GM23338 (cell line): ENCODE measurements at regions not wholly inside any gene's neighbourhood (a gene's known extent, or its start where the extent isn't known, plus 50 kb on each side); places are given as distances from the start of the nearest gene placed in this dataset.

ENCODE experiments used
- ATAC-seq: fragments of 200-7000 bp; cut with Tn5 transposase; 3 replicates; pipeline ENCODE4 v1.9.1; 2020
- DNase-seq: peaks from one replicate; pipeline ENCODE4 v3.0.0-alpha.2; 2015; ENCODE audit warnings: low spot score
- H2AFZ ChIP-seq: fragments of 200-600 bp; sonication (generic); 2 replicates; pipeline ENCODE4 v1.8.0; 2016; ENCODE audit warnings: antibody characterized with exemption, mild to moderate bottlenecking, moderate library complexity
- H3F3A ChIP-seq: fragments of 200-600 bp; sonication (generic); replicated peaks from 2 replicates; pipeline ENCODE4 v1.8.0; 2017; ENCODE audit warnings: antibody characterized with exemption, mixed run types, low read depth
- H3K27ac ChIP-seq: fragments of 200-600 bp; sonication (generic); 2 replicates; pipeline ENCODE4 v1.6.1; 2016; ENCODE audit warnings: low read depth
- H3K27me3 ChIP-seq: fragments of 200-600 bp; sonication (generic); 2 replicates; pipeline ENCODE4 v1.8.0; 2016; ENCODE audit warnings: mild to moderate bottlenecking, mixed run types, moderate library complexity; ENCODE audit not compliant: insufficient read depth
- H3K36me3 ChIP-seq: fragments of 200-600 bp; sonication (generic); 2 replicates; pipeline ENCODE4 v1.8.0; 2016; ENCODE audit warnings: mild to moderate bottlenecking; ENCODE audit not compliant: insufficient read depth
- H3K4me1 ChIP-seq: fragments of 200-600 bp; sonication (generic); 2 replicates; pipeline ENCODE4 v1.8.0; 2016; ENCODE audit warnings: mild to moderate bottlenecking, moderate library complexity; ENCODE audit not compliant: insufficient read depth
- H3K4me2 ChIP-seq: fragments of 200-600 bp; sonication (generic); 2 replicates; pipeline ENCODE4 v1.7.1; 2017; ENCODE audit warnings: mixed run types
- H3K4me3 ChIP-seq: fragments of 200-600 bp; sonication (generic); 2 replicates; pipeline ENCODE4 v1.6.1; 2016; ENCODE audit warnings: mixed run types
- H3K79me2 ChIP-seq: fragments of 200-600 bp; sonication (generic); replicated peaks from 2 replicates; pipeline ENCODE4 v1.8.0; 2017; ENCODE audit warnings: mild to moderate bottlenecking; ENCODE audit not compliant: insufficient read depth
- H3K9me2 ChIP-seq: fragments of 200-600 bp; sonication (generic); 2 replicates; pipeline ENCODE4 v1.8.0; 2017; ENCODE audit not compliant: insufficient read depth
- H4K20me1 ChIP-seq: fragments of 200-600 bp; sonication (generic); replicated peaks from 2 replicates; pipeline ENCODE4 v1.8.0; 2017; ENCODE audit warnings: mild to moderate bottlenecking; ENCODE audit not compliant: insufficient read depth
- H3K27ac Mint-ChIP-seq: 2 replicates; pipeline ENCODE4 v1.8.0; 2020; ENCODE audit warnings: inconsistent platforms, mild to moderate bottlenecking, moderate library complexity, mixed read lengths
- H3K27me3 Mint-ChIP-seq: 3 replicates; pipeline ENCODE4 v1.8.0; 2022; ENCODE audit warnings: low read depth, mild to moderate bottlenecking, moderate library complexity, mixed read lengths, inconsistent platforms; ENCODE audit not compliant: insufficient read depth, poor library complexity
- H3K36me3 Mint-ChIP-seq: 3 replicates; pipeline ENCODE4 v1.8.0; 2021; ENCODE audit warnings: low read depth, mild to moderate bottlenecking, inconsistent platforms, moderate library complexity, mixed read lengths
- H3K4me1 Mint-ChIP-seq: 3 replicates; pipeline ENCODE4 v1.8.0; 2020; ENCODE audit warnings: mild to moderate bottlenecking, inconsistent platforms, mixed read lengths
- H3K4me3 Mint-ChIP-seq: 3 replicates; pipeline ENCODE4 v1.8.0; 2021; ENCODE audit warnings: moderate library complexity, mild to moderate bottlenecking, inconsistent platforms, mixed read lengths
- H3K9me3 Mint-ChIP-seq: 3 replicates; pipeline ENCODE4 v1.8.0; 2020; ENCODE audit warnings: moderate library complexity, mild to moderate bottlenecking, inconsistent platforms, mixed read lengths
- CREB1 ChIP-seq: fragments of 250-450 bp; sonication (Bioruptor Pico); IDR thresholded peaks from 2 replicates; pipeline ENCODE4 v1.5.0; 2020; ENCODE audit warnings: low read depth, mild to moderate bottlenecking, moderate library complexity
- NANOG ChIP-seq: IDR thresholded peaks from 2 replicates; pipeline ENCODE4 v1.6.1; 2016; ENCODE audit warnings: antibody characterized with exemption, borderline replicate concordance
- TF ChIP-seq, protein P1 (sequence below): IDR thresholded peaks from one replicate; pipeline ENCODE4 v1.6.1; 2018; ENCODE audit warnings: antibody characterized with exemption; ENCODE audit not compliant: unreplicated experiment
- TF ChIP-seq, protein P2 (sequence below): fragments of 250-450 bp; sonication (Bioruptor Pico); IDR thresholded peaks from 2 replicates; pipeline ENCODE4 v1.5.0; 2020; ENCODE audit warnings: mild to moderate bottlenecking, moderate library complexity

DNA sequence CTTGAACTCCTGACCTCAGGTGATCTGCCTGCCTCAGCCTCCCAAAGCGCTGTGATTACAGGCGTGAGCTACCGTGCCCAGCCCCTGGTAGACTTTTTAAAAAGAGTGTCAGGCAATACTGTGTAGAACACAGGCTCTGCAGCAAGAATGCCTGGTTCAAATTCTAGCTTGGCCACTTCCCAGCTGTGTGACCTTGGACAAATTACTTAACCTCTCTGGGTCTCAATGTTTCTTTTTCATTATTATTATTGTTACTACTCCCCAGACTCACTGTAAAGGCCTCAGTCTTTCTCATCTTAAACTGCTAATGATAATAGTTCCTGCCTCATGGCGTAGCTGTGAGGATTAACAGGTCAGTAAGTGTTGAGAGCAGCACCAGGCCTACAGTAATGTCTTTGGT is 114.3 kb downstream of the LITAF start:
- no peaks in the 10 kb centered on the region for H3K36me3 ChIP-seq
- H3F3A ChIP-seq = no peaks in the 10 kb centered on the region
- Mint-ChIP-seq H3K4me3 (no peak overlapping the region), H3K9me3 (no peaks in the 10 kb centered on the region), H3K4me1 (no peaks in the 10 kb centered on the region), H3K36me3 (no peaks in the 10 kb centered on the region), H3K27me3 (peaks cover 9% of the 10 kb centered on the region), H3K27ac (no peak overlapping the region)
- no peaks in the 10 kb centered on the region for H3K9me2 ChIP-seq
- no peak for ATAC-seq
- H3K4me1 ChIP-seq = no peaks in the 10 kb centered on the region
- no peaks in the 10 kb centered on the region for H4K20me1 ChIP-seq
- TF ChIP-seq, protein P1, sequence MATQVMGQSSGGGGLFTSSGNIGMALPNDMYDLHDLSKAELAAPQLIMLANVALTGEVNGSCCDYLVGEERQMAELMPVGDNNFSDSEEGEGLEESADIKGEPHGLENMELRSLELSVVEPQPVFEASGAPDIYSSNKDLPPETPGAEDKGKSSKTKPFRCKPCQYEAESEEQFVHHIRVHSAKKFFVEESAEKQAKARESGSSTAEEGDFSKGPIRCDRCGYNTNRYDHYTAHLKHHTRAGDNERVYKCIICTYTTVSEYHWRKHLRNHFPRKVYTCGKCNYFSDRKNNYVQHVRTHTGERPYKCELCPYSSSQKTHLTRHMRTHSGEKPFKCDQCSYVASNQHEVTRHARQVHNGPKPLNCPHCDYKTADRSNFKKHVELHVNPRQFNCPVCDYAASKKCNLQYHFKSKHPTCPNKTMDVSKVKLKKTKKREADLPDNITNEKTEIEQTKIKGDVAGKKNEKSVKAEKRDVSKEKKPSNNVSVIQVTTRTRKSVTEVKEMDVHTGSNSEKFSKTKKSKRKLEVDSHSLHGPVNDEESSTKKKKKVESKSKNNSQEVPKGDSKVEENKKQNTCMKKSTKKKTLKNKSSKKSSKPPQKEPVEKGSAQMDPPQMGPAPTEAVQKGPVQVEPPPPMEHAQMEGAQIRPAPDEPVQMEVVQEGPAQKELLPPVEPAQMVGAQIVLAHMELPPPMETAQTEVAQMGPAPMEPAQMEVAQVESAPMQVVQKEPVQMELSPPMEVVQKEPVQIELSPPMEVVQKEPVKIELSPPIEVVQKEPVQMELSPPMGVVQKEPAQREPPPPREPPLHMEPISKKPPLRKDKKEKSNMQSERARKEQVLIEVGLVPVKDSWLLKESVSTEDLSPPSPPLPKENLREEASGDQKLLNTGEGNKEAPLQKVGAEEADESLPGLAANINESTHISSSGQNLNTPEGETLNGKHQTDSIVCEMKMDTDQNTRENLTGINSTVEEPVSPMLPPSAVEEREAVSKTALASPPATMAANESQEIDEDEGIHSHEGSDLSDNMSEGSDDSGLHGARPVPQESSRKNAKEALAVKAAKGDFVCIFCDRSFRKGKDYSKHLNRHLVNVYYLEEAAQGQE = no peak
- TF ChIP-seq NANOG (no peak), CREB1 (no peak)
- TF ChIP-seq, protein P2, sequence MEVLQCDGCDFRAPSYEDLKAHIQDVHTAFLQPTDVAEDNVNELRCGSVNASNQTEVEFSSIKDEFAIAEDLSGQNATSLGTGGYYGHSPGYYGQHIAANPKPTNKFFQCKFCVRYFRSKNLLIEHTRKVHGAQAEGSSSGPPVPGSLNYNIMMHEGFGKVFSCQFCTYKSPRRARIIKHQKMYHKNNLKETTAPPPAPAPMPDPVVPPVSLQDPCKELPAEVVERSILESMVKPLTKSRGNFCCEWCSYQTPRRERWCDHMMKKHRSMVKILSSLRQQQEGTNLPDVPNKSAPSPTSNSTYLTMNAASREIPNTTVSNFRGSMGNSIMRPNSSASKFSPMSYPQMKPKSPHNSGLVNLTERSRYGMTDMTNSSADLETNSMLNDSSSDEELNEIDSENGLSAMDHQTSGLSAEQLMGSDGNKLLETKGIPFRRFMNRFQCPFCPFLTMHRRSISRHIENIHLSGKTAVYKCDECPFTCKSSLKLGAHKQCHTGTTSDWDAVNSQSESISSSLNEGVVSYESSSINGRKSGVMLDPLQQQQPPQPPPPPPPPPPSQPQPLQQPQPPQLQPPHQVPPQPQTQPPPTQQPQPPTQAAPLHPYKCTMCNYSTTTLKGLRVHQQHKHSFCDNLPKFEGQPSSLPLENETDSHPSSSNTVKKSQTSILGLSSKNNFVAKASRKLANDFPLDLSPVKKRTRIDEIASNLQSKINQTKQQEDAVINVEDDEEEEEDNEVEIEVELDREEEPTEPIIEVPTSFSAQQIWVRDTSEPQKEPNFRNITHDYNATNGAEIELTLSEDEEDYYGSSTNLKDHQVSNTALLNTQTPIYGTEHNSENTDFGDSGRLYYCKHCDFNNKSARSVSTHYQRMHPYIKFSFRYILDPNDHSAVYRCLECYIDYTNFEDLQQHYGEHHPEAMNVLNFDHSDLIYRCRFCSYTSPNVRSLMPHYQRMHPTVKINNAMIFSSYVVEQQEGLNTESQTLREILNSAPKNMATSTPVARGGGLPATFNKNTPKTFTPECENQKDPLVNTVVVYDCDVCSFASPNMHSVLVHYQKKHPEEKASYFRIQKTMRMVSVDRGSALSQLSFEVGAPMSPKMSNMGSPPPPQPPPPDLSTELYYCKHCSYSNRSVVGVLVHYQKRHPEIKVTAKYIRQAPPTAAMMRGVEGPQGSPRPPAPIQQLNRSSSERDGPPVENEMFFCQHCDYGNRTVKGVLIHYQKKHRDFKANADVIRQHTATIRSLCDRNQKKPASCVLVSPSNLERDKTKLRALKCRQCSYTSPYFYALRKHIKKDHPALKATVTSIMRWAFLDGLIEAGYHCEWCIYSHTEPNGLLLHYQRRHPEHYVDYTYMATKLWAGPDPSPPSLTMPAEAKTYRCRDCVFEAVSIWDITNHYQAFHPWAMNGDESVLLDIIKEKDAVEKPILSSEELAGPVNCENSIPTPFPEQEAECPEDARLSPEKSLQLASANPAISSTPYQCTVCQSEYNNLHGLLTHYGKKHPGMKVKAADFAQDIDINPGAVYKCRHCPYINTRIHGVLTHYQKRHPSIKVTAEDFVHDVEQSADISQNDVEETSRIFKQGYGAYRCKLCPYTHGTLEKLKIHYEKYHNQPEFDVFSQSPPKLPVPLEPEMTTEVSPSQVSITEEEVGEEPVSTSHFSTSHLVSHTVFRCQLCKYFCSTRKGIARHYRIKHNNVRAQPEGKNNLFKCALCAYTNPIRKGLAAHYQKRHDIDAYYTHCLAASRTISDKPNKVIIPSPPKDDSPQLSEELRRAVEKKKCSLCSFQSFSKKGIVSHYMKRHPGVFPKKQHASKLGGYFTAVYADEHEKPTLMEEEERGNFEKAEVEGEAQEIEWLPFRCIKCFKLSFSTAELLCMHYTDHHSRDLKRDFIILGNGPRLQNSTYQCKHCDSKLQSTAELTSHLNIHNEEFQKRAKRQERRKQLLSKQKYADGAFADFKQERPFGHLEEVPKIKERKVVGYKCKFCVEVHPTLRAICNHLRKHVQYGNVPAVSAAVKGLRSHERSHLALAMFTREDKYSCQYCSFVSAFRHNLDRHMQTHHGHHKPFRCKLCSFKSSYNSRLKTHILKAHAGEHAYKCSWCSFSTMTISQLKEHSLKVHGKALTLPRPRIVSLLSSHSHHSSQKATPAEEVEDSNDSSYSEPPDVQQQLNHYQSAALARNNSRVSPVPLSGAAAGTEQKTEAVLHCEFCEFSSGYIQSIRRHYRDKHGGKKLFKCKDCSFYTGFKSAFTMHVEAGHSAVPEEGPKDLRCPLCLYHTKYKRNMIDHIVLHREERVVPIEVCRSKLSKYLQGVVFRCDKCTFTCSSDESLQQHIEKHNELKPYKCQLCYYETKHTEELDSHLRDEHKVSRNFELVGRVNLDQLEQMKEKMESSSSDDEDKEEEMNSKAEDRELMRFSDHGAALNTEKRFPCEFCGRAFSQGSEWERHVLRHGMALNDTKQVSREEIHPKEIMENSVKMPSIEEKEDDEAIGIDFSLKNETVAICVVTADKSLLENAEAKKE (CRISPR knock-in tag) = no peak
- H3K27me3 ChIP-seq = no peaks in the 10 kb centered on the region
- no peak overlapping the region for H2AFZ ChIP-seq
- DNase-seq = no peak
- H3K27ac ChIP-seq = no peak overlapping the region
- no peak overlapping the region for H3K4me2 ChIP-seq
- no peaks in the 10 kb centered on the region for H3K79me2 ChIP-seq
- H3K4me3 ChIP-seq = no peak overlapping the region
